ENCODE measurements at regions not wholly inside any gene's neighbourhood (a gene's known extent, or its start where the extent isn't known, plus 50 kb on each side); places are given as distances from the start of the nearest gene placed in this dataset.

GRCh38 chr2:16747257-16747656, 81.6 kb upstream of the CYRIA start:
- Mint-ChIP-seq H3K27me3 (ENCODE audit: insufficient read depth, low read depth, poor library complexity) (no peaks in the 10 kb centered on the region), H3K27ac (no peak overlapping the region), H3K4me3 (no peak overlapping the region), H3K4me1 (no peaks in the 10 kb centered on the region), H3K36me3 (ENCODE audit: low read depth) (no peaks in the 10 kb centered on the region), H3K9me3 (no peaks in the 10 kb centered on the region; the same call in 2 of the 3 replicates)
- Histone ChIP-seq H3K27ac (ENCODE audit: low read depth) (no peak overlapping the region), H3K36me3 (ENCODE audit: insufficient read depth) (no peaks in the 10 kb centered on the region), H3K27me3 (ENCODE audit: insufficient read depth) (no peaks in the 10 kb centered on the region), H4K20me1 (replicated peaks; ENCODE audit: insufficient read depth) (no peaks in the 10 kb centered on the region), H3K4me3 (no peak overlapping the region), H3K4me2 (no peak overlapping the region), H3K9me2 (ENCODE audit: insufficient read depth) (peaks cover 14% of the 10 kb centered on the region; the same call in 1 of the 2 replicates), H3F3A (replicated peaks; ENCODE audit: low read depth) (no peaks in the 10 kb centered on the region), H2AFZ (no peak overlapping the region), H3K79me2 (replicated peaks; ENCODE audit: insufficient read depth) (no peaks in the 10 kb centered on the region), H3K4me1 (ENCODE audit: insufficient read depth) (no peaks in the 10 kb centered on the region)
- ATAC-seq (no peak), DNase-seq (ENCODE audit: low spot score) (no peak)
- TF ChIP-seq EZH2phosphoT487 (IDR thresholded peaks at IDR 0.05; ENCODE audit: unreplicated experiment), result no peak
- no peak for TF ChIP-seq ZNF114 (CRISPR knock-in tag; IDR thresholded peaks at IDR 0.05)
- TF ChIP-seq POLR2AphosphoS5 (IDR thresholded peaks at IDR 0.05; ENCODE audit: low read depth), result no peak
- no peak for TF ChIP-seq CTCF (conservative IDR thresholded peaks at IDR 0.05; ENCODE audit: low read depth in 2 of 2)
- no peak for TF ChIP-seq CREB1 (CRISPR knock-in tag; IDR thresholded peaks at IDR 0.05; ENCODE audit: low read depth)
- TF ChIP-seq ZNF331 (CRISPR knock-in tag; IDR thresholded peaks at IDR 0.05; ENCODE audit: low read depth), result no peak
- no peak for TF ChIP-seq REST (IDR thresholded peaks at IDR 0.05; ENCODE audit: unreplicated experiment)
- TF ChIP-seq EZH2 (IDR thresholded peaks at IDR 0.05; ENCODE audit: low read depth, unreplicated experiment), result no peak
- no peak for TF ChIP-seq JUNB (IDR thresholded peaks at IDR 0.05; ENCODE audit: unreplicated experiment)
- no peak for TF ChIP-seq ZNF462 (CRISPR knock-in tag; IDR thresholded peaks at IDR 0.05)
- TF ChIP-seq ETS1 (IDR thresholded peaks at IDR 0.05), result no peak
- no peak for TF ChIP-seq NANOG (IDR thresholded peaks at IDR 0.05; ENCODE audit: borderline replicate concordance)
- no peak for TF ChIP-seq STAT1 (IDR thresholded peaks at IDR 0.05; ENCODE audit: unreplicated experiment)

Measured in GM23338 (cell line).